Thoracic aorta (tissue), 2 donors: ENCODE measurements at regions not wholly inside any gene's neighbourhood (a gene's known extent, or its start where the extent isn't known, plus 50 kb on each side); places are given as distances from the start of the nearest gene placed in this dataset.

Experiments
- ATAC-seq: fragments of 150-250 bp; one replicate; pipeline ENCODE4 v1.8.0; 2017; ENCODE audit warnings: low read depth; ENCODE audit not compliant: insufficient number of reproducible peaks, low FRiP score
- DNase-seq: peaks from one replicate; pipeline ENCODE4 v3.0.0-alpha.2; 2020; ENCODE audit warnings: low spot score
- H3K27ac ChIP-seq, 2 donors: fragments of 200-600 bp; sonication (generic); 1 replicate in 1 of 2; 2 replicates in 1 of 2; pipeline ENCODE4 v1.5.1; 2016; ENCODE audit warnings: mild to moderate bottlenecking in 2 of 2, moderate library complexity in 2 of 2
- H3K27me3 ChIP-seq: fragments of 200-600 bp; sonication (generic); replicated peaks from 2 replicates; pipeline ENCODE4 v1.6.0; 2016; ENCODE audit warnings: mild to moderate bottlenecking; ENCODE audit not compliant: insufficient read depth
- H3K36me3 ChIP-seq: fragments of 200-600 bp; sonication (generic); one replicate; pipeline ENCODE4 v1.5.1; 2016
- H3K4me1 ChIP-seq, 2 donors: fragments of 200-600 bp; sonication (generic); 1 replicate in 1 of 2; 2 replicates in 1 of 2; pipeline versions ENCODE4 v1.5.1 to v1.6.0; 2016; ENCODE audit warnings: low read depth in 2 of 2, mild to moderate bottlenecking in 1 of 2; ENCODE audit not compliant: control insufficient read depth in 1 of 2
- H3K4me3 ChIP-seq: fragments of 200-600 bp; sonication (generic); 2 replicates; pipeline ENCODE4 v1.5.1; 2016; ENCODE audit warnings: mild to moderate bottlenecking
- H3K9me3 ChIP-seq: fragments of 200-600 bp; sonication (generic); 2 replicates; pipeline ENCODE4 v1.5.1; 2016
- CTCF ChIP-seq: fragments of 200-600 bp; sonication (generic); IDR thresholded peaks from one replicate; pipeline ENCODE4 v1.5.1; 2019; ENCODE audit warnings: antibody characterized with exemption

GRCh38 chr14:85279407-85279806 is 250.5 kb upstream of the FLRT2 start:
- Histone ChIP-seq H3K36me3 (no peaks in the 10 kb centered on the region), H3K4me3 (no peak overlapping the region), H3K9me3 (no peaks in the 10 kb centered on the region), H3K4me1 (no peaks in the 10 kb centered on the region), H3K27ac (no peak overlapping the region), H3K27me3 (no peaks in the 10 kb centered on the region)
- ATAC-seq, result no peak
- DNase-seq, result no peak
- no peak for TF ChIP-seq CTCF

- H3K36me3 ChIP-seq, result no peaks in the 10 kb centered on the region
- H3K4me3 ChIP-seq, result no peak overlapping the region
- DNase-seq, result no peak
- no peak for TF ChIP-seq CTCF
- no peaks in the 10 kb centered on the region for H3K4me1 ChIP-seq
- ATAC-seq, result no peak
- H3K27me3 ChIP-seq, result no peaks in the 10 kb centered on the region
- no peaks in the 10 kb centered on the region for H3K9me3 ChIP-seq
- no peak overlapping the region for H3K27ac ChIP-seq
Observed at GRCh38 chr14:85280074-85280473, 249.9 kb upstream of the FLRT2 start.

GRCh38 chr14:85281921-85282320 is 248.0 kb upstream of the FLRT2 start:
- no peaks in the 10 kb centered on the region for H3K27me3 ChIP-seq
- H3K27ac ChIP-seq, result no peak overlapping the region
- ATAC-seq (no peak), DNase-seq (no peak)
- no peak for TF ChIP-seq CTCF
- H3K4me1 ChIP-seq, result no peaks in the 10 kb centered on the region
- no peaks in the 10 kb centered on the region for H3K36me3 ChIP-seq
- no peaks in the 10 kb centered on the region for H3K9me3 ChIP-seq
- no peak overlapping the region for H3K4me3 ChIP-seq

GRCh38 chr14:85288041-85288440 is 241.9 kb upstream of the FLRT2 start:
- H3K9me3 ChIP-seq, result no peaks in the 10 kb centered on the region
- DNase-seq (no peak), ATAC-seq (no peak)
- TF ChIP-seq CTCF, result no peak
- no peaks in the 10 kb centered on the region for H3K27me3 ChIP-seq
- H3K36me3 ChIP-seq, result no peaks in the 10 kb centered on the region
- H3K4me3 ChIP-seq, result no peak overlapping the region
- no peaks in the 10 kb centered on the region for H3K4me1 ChIP-seq
- H3K27ac ChIP-seq, result no peak overlapping the region

- Histone ChIP-seq H3K4me3 (no peak overlapping the region), H3K27ac (no peak overlapping the region), H3K36me3 (no peaks in the 10 kb centered on the region), H3K27me3 (no peaks in the 10 kb centered on the region), H3K4me1 (no peaks in the 10 kb centered on the region), H3K9me3 (no peaks in the 10 kb centered on the region)
- DNase-seq (no peak), ATAC-seq (no peak)
- no peak for TF ChIP-seq CTCF
Observed at GRCh38 chr14:85291731-85292130, 238.2 kb upstream of the FLRT2 start.
